ENCODE measurements at regions not wholly inside any gene's neighbourhood (a gene's known extent, or its start where the extent isn't known, plus 50 kb on each side); places are given as distances from the start of the nearest gene placed in this dataset.

DNA sequence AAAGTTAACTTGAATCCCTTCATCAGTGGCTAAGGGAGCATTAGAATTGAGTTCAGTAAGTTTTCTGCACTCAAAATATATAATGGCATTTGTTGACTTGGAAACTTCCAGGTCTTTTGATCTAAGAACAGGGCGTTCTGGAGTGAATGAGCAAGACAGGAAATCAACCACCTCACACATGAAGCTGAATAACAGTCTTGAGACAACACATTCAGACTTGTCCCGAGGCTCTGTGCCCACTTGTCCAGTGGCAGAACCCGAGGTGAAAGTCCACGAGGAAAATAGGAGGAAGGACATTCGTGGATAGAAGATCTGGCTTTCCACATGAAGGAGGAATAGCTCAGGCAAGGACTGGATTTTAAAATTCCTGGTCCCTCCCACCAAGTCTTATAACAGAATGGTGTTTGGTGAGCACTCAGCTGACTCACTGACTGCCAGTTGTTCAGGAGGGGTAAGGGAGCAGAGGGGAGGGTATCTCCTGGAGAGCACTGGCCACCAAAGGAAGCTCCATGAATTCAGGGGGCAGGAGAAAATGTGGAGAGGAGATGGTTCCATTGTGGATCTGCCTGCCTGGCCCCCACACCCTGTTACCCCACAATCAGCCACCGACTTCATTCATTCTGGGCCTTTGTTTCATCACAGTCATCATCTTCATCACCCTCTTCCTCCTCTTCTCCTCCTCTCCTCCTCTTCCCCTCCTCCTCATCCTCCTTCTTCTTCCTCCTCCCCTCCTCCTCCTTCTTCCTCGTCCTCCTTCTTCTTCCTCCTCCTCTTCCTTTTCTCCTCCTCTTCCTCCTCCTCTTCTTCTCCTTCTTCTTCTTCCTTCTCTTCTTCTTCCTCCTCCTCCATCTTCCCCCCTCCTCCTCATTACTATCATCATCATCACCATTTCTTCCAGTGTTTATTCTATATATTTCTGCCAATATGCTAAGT, 620.1 kb downstream of the MED13L start:
- Mint-ChIP-seq H3K4me3 (no peak overlapping the region), H3K27me3 (peaks cover 7 to 21% of the 10 kb centered on the region in 2 donors), H3K4me1 (no peaks in the 10 kb centered on the region), H3K9me3 (peaks cover 0 to 10% (median 6%) of the 10 kb centered on the region in 3 donors), H3K27ac (no peak overlapping the region), H3K36me3 (no peaks in the 10 kb centered on the region)
- Histone ChIP-seq H3K4me1 (ENCODE audit: control insufficient read depth in 1 of 2, extremely low read depth in 1 of 2, insufficient read depth in 2 of 2, low read length in 2 of 2) (no peaks in the 10 kb centered on the region), H3K27me3 (replicated peaks in 1 of 2; ENCODE audit: control insufficient read depth in 2 of 2, extremely low read depth in 1 of 2, insufficient read depth in 2 of 2, low read length in 1 of 2) (no peaks in the 10 kb centered on the region), H3K27ac (ENCODE audit: low read length) (no peak overlapping the region), H3K36me3 (ENCODE audit: control insufficient read depth in 2 of 2, extremely low read depth in 1 of 2, insufficient read depth in 1 of 2, low read length in 1 of 2) (no peaks in the 10 kb centered on the region), H3K4me3 (ENCODE audit: control insufficient read depth in 1 of 2, extremely low read depth in 1 of 2, low read length in 1 of 2) (no peak overlapping the region), H3K9me3 (no peaks in the 10 kb centered on the region)
- ChIA-PET POLR2A (no interaction called here), CTCF (no interaction called here)
- WGBS (ENCODE audit: insufficient coverage), result 58% methylated on average over 4 of the region's 7 CpGs
- DNase-seq, result no peak
- ATAC-seq (replicated peaks in 1 of 4), result no peak

DNA sequence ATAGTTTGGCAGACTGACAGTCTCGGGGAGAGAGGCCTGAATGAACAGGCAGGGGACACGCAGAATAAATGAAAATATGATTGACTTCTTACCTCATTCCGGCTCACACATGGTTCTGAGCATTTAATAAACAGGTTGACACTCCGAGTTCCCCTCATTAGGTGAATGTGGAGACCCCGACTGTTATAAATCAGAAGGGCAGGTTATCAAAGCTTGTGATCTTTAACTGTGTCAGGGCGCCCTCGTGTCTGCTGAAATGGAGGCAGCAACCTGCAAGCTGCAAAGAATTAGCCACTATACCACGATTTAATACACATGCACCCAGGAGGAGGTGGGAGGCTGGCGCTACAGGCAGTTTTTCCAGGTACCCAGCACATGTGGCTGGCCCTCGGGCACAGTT, 627.5 kb downstream of the MED13L start:
- Mint-ChIP-seq H3K4me3 (no peak overlapping the region), H3K36me3 (no peaks in the 10 kb centered on the region), H3K27ac (no peak overlapping the region), H3K27me3 (no peaks in the 10 kb centered on the region), H3K4me1 (no peaks in the 10 kb centered on the region), H3K9me3 (peaks cover 5 to 19% (median 7%) of the 10 kb centered on the region in 3 donors)
- no peak for ATAC-seq (replicated peaks in 1 of 4)
- H3K4me3 ChIP-seq (ENCODE audit: control insufficient read depth in 1 of 2, extremely low read depth in 1 of 2, low read length in 1 of 2), result no peak overlapping the region
- ChIA-PET CTCF (no interaction called here), POLR2A (no interaction called here)
- WGBS (ENCODE audit: insufficient coverage), result 77% methylated on average over 7 of the region's 10 CpGs
- H3K4me1 ChIP-seq (ENCODE audit: control insufficient read depth in 1 of 2, extremely low read depth in 1 of 2, insufficient read depth in 2 of 2, low read length in 2 of 2), result no peaks in the 10 kb centered on the region
- H3K27me3 ChIP-seq (replicated peaks in 1 of 2; ENCODE audit: control insufficient read depth in 2 of 2, extremely low read depth in 1 of 2, insufficient read depth in 2 of 2, low read length in 1 of 2), result no peaks in the 10 kb centered on the region
- no peaks in the 10 kb centered on the region for H3K36me3 ChIP-seq (ENCODE audit: control insufficient read depth in 2 of 2, extremely low read depth in 1 of 2, insufficient read depth in 1 of 2, low read length in 1 of 2)
- H3K9me3 ChIP-seq, result no peaks in the 10 kb centered on the region
- no peak overlapping the region for H3K27ac ChIP-seq (ENCODE audit: low read length)
- DNase-seq, result no peak

GRCh38 chr12:115648463-115648862, 629.0 kb downstream of the MED13L start:
- no peak overlapping the region for H3K4me3 ChIP-seq (ENCODE audit: control insufficient read depth in 1 of 2, extremely low read depth in 1 of 2, low read length in 1 of 2)
- peaks cover 5 to 19% (median 7%) of the 10 kb centered on the region in 3 donors for H3K9me3 Mint-ChIP-seq

DNA sequence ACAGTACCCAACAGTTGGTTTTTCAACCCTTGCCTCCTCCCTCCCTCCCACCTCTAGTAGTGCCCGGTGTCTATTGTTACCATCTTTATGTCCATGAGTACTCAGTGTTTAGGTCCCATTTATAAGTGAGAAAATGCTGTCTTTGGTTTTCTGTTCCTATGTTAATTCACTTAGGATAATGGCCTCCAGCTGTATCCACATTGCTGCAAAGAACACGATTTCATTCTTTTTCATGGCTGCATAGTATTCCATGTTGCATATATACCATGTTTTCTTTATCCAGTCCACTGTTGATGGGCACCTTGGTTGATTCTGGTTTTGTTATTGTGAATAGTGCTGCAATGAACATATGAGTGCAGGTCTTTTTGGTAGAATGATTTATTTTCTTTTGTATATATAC, 631.3 kb downstream of the MED13L start:
- Mint-ChIP-seq H3K4me3 (no peak overlapping the region), H3K27me3 (no peaks in the 10 kb centered on the region), H3K27ac (no peak overlapping the region), H3K36me3 (no peaks in the 10 kb centered on the region), H3K4me1 (no peaks in the 10 kb centered on the region), H3K9me3 (peaks cover 5 to 19% (median 12%) of the 10 kb centered on the region in 3 donors)
- Histone ChIP-seq H3K36me3 (ENCODE audit: control insufficient read depth in 2 of 2, extremely low read depth in 1 of 2, insufficient read depth in 1 of 2, low read length in 1 of 2) (no peaks in the 10 kb centered on the region), H3K27ac (ENCODE audit: low read length) (no peak overlapping the region), H3K9me3 (no peaks in the 10 kb centered on the region), H3K4me1 (ENCODE audit: control insufficient read depth in 1 of 2, extremely low read depth in 1 of 2, insufficient read depth in 2 of 2, low read length in 2 of 2) (no peaks in the 10 kb centered on the region), H3K4me3 (ENCODE audit: control insufficient read depth in 1 of 2, extremely low read depth in 1 of 2, low read length in 1 of 2) (no peak overlapping the region), H3K27me3 (replicated peaks in 1 of 2; ENCODE audit: control insufficient read depth in 2 of 2, extremely low read depth in 1 of 2, insufficient read depth in 2 of 2, low read length in 1 of 2) (no peaks in the 10 kb centered on the region)
- DNase-seq (no peak), ATAC-seq (replicated peaks in 1 of 4) (no peak)
- CTCF ChIA-PET, result no interaction called here
- WGBS (ENCODE audit: insufficient coverage), result no CpG with 5 or more reads among the region's 2 CpGs
- POLR2A ChIA-PET, result no interaction called here

More at GRCh38 chr12:115648463-115648862, 629.0 kb downstream of the MED13L start:
- Mint-ChIP-seq H3K27ac (no peak overlapping the region), H3K4me3 (no peak overlapping the region), H3K36me3 (no peaks in the 10 kb centered on the region), H3K4me1 (no peaks in the 10 kb centered on the region), H3K27me3 (no peaks in the 10 kb centered on the region)
- Histone ChIP-seq H3K27me3 (replicated peaks in 1 of 2; ENCODE audit: control insufficient read depth in 2 of 2, extremely low read depth in 1 of 2, insufficient read depth in 2 of 2, low read length in 1 of 2) (no peaks in the 10 kb centered on the region), H3K36me3 (ENCODE audit: control insufficient read depth in 2 of 2, extremely low read depth in 1 of 2, insufficient read depth in 1 of 2, low read length in 1 of 2) (no peaks in the 10 kb centered on the region), H3K27ac (ENCODE audit: low read length) (no peak overlapping the region), H3K9me3 (no peaks in the 10 kb centered on the region), H3K4me1 (ENCODE audit: control insufficient read depth in 1 of 2, extremely low read depth in 1 of 2, insufficient read depth in 2 of 2, low read length in 2 of 2) (no peaks in the 10 kb centered on the region)
- CTCF ChIA-PET, result interaction anchor here in 1 of 2 donors (0.6 kb wide), 1 partner anchor 516 kb away, joined by 3 read pairs; no protein-coding TSS in a partner anchor
- POLR2A ChIA-PET, result no interaction called here
- no CpG with 5 or more reads among the region's 1 CpG for WGBS (ENCODE audit: insufficient coverage)
- ATAC-seq (replicated peaks in 1 of 4) (no peak), DNase-seq (no peak)

- Mint-ChIP-seq H3K27me3 (peaks cover 0 to 4% of the 10 kb centered on the region in 2 donors), H3K27ac (no peak overlapping the region), H3K4me1 (no peaks in the 10 kb centered on the region), H3K36me3 (no peaks in the 10 kb centered on the region), H3K9me3 (peaks cover 0 to 11% (median 2%) of the 10 kb centered on the region in 3 donors), H3K4me3 (no peak overlapping the region)
- Histone ChIP-seq H3K27me3 (replicated peaks in 1 of 2; ENCODE audit: control insufficient read depth in 2 of 2, extremely low read depth in 1 of 2, insufficient read depth in 2 of 2, low read length in 1 of 2) (peaks cover 0 to 3% of the 10 kb centered on the region in 2 experiments), H3K27ac (ENCODE audit: low read length) (no peak overlapping the region), H3K4me3 (ENCODE audit: control insufficient read depth in 1 of 2, extremely low read depth in 1 of 2, low read length in 1 of 2) (no peak overlapping the region), H3K4me1 (ENCODE audit: control insufficient read depth in 1 of 2, extremely low read depth in 1 of 2, insufficient read depth in 2 of 2, low read length in 2 of 2) (no peaks in the 10 kb centered on the region), H3K36me3 (ENCODE audit: control insufficient read depth in 2 of 2, extremely low read depth in 1 of 2, insufficient read depth in 1 of 2, low read length in 1 of 2) (no peaks in the 10 kb centered on the region), H3K9me3 (no peaks in the 10 kb centered on the region)
- POLR2A ChIA-PET, result no interaction called here
- ATAC-seq (replicated peaks in 1 of 4), result no peak
- no CpG with 5 or more reads among the region's 2 CpGs for WGBS (ENCODE audit: insufficient coverage)
- CTCF ChIA-PET, result no interaction called here
- DNase-seq, result no peak
Measured at GRCh38 chr12:115640929-115641328, 636.6 kb downstream of the MED13L start.

DNA sequence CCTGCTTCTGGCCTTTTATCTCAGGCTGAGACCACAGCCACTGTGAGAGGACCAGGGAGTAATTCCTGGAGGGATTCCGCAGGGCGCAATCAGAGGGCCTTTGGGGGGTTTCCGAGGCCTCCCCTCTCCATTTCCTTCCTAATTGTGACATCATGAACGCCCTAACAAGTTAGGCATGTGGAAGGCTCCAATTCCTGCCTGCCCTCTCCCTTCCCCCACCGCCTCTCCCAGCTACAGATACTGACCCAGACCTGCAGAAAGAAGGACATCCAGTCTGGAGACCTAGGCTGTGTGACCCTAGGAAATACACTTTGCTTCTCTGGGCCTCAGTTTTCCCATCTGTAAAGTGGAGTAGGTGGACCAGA, 637.9 kb downstream of the MED13L start:
- H3K4me1 ChIP-seq (ENCODE audit: control insufficient read depth in 1 of 2, extremely low read depth in 1 of 2, insufficient read depth in 2 of 2, low read length in 2 of 2), result no peaks in the 10 kb centered on the region
- Mint-ChIP-seq H3K9me3 (peaks cover 0 to 11% (median 2%) of the 10 kb centered on the region in 3 donors), H3K27me3 (peaks cover 0 to 4% of the 10 kb centered on the region in 2 donors), H3K4me1 (no peaks in the 10 kb centered on the region), H3K27ac (no peak overlapping the region), H3K36me3 (no peaks in the 10 kb centered on the region), H3K4me3 (no peak overlapping the region)
- H3K36me3 ChIP-seq (ENCODE audit: control insufficient read depth in 2 of 2, extremely low read depth in 1 of 2, insufficient read depth in 1 of 2, low read length in 1 of 2), result no peaks in the 10 kb centered on the region
- H3K27me3 ChIP-seq (replicated peaks in 1 of 2; ENCODE audit: control insufficient read depth in 2 of 2, extremely low read depth in 1 of 2, insufficient read depth in 2 of 2, low read length in 1 of 2), result peaks cover 0 to 3% of the 10 kb centered on the region in 2 experiments
- H3K27ac ChIP-seq (ENCODE audit: low read length), result no peak overlapping the region
- DNase-seq, result no peak
- H3K9me3 ChIP-seq, result no peaks in the 10 kb centered on the region
- H3K4me3 ChIP-seq (ENCODE audit: control insufficient read depth in 1 of 2, extremely low read depth in 1 of 2, low read length in 1 of 2), result no peak overlapping the region
- POLR2A ChIA-PET, result no interaction called here
- ATAC-seq (replicated peaks in 1 of 4), result no peak
- CTCF ChIA-PET, result no interaction called here
- WGBS (ENCODE audit: insufficient coverage), result 0% methylated on average over 1 of the region's 5 CpGs
